ENCODE measurements at regions not wholly inside any gene's neighbourhood (a gene's known extent, or its start where the extent isn't known, plus 50 kb on each side); places are given as distances from the start of the nearest gene placed in this dataset.

DNA sequence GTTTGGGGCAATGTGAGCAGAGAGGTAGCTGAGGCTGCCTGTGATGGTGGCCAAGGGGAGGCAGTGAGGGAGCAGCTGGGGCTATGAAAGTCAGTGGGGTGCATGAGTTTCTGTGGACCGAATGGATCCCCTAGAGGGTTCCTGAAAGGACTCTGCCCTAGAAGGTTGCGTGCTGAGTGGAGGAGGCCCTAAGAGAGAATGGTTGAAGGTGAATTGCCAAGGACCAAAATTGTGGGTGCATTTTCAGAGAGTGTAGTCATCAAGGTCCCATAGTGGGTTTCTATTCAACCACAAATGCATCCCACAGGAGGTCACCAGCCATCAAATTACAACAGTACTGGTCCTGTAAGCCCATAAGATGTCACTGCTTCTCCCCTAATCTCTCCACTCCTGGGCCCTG lies 298.3 kb downstream of the CDK5RAP2 start:
- no peaks in the 10 kb centered on the region for H3K27me3 ChIP-seq
- H3K4me3 ChIP-seq, result no peak overlapping the region
- TF ChIP-seq, protein P1, sequence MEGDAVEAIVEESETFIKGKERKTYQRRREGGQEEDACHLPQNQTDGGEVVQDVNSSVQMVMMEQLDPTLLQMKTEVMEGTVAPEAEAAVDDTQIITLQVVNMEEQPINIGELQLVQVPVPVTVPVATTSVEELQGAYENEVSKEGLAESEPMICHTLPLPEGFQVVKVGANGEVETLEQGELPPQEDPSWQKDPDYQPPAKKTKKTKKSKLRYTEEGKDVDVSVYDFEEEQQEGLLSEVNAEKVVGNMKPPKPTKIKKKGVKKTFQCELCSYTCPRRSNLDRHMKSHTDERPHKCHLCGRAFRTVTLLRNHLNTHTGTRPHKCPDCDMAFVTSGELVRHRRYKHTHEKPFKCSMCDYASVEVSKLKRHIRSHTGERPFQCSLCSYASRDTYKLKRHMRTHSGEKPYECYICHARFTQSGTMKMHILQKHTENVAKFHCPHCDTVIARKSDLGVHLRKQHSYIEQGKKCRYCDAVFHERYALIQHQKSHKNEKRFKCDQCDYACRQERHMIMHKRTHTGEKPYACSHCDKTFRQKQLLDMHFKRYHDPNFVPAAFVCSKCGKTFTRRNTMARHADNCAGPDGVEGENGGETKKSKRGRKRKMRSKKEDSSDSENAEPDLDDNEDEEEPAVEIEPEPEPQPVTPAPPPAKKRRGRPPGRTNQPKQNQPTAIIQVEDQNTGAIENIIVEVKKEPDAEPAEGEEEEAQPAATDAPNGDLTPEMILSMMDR (IDR thresholded peaks at IDR 0.05), result no peak
- TF ChIP-seq EP300 (IDR thresholded peaks at IDR 0.05; ENCODE audit: low read depth), result no peak
- TF ChIP-seq POLR2A (IDR thresholded peaks at IDR 0.05), result no peak
- TF ChIP-seq POLR2AphosphoS5 (IDR thresholded peaks at IDR 0.05), result no peak
- no peaks in the 10 kb centered on the region for H3K4me1 ChIP-seq
- DNase-seq, result no peak
- in situ Hi-C loops (cut with MboI; ENCODE audit: low pct_ligation_motif_present in 1 of 4, low pct_unique_long_range_greater_than_20kb in 1 of 4, low sequenced_read_pairs in 3 of 4) (no loop called here), intact Hi-C loops (cut with DNase I; ENCODE audit: low total_unique reads) (no loop called here)
- WGBS, 2 donors (ENCODE audit: low coverage in 1 of 2), result 80 to 88% methylated on average over 2 of the region's 2 CpGs
- H3K36me3 ChIP-seq, result no peaks in the 10 kb centered on the region
- H3K27ac ChIP-seq, result no peak overlapping the region
- no peaks in the 10 kb centered on the region for H3K9me3 ChIP-seq

DNA sequence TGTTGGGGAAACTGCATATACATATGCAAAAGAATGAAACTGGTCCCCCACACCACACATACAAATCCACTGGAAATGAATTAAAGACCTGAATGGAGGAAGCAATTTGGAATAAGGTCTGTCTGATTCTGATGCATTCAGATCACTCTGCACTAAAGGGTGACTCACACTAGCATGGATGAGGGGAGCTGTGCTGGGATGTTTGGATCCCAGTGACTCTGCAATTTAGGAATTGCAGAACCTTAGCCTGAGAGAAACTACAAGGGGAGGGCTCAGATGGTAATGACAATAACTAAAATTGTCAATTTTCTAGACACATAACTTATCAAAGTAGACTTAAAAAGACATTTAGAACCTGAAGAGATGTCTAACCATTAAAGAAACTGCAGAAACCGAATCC lies 312.0 kb downstream of the CDK5RAP2 start:
- Histone ChIP-seq H3K36me3 (no peaks in the 10 kb centered on the region), H3K9me3 (no peaks in the 10 kb centered on the region), H3K27me3 (no peaks in the 10 kb centered on the region), H3K27ac (no peak overlapping the region), H3K4me3 (no peak overlapping the region), H3K4me1 (no peaks in the 10 kb centered on the region)
- intact Hi-C loops (cut with DNase I; ENCODE audit: low total_unique reads) (no loop called here), in situ Hi-C loops (cut with MboI; ENCODE audit: low pct_ligation_motif_present in 1 of 4, low pct_unique_long_range_greater_than_20kb in 1 of 4, low sequenced_read_pairs in 3 of 4) (no loop called here)
- DNase-seq, result no peak
- TF ChIP-seq, protein P1 (IDR thresholded peaks at IDR 0.05), result no peak
- no peak for TF ChIP-seq EP300 (IDR thresholded peaks at IDR 0.05; ENCODE audit: low read depth)
- no peak for TF ChIP-seq POLR2AphosphoS5 (IDR thresholded peaks at IDR 0.05)
- TF ChIP-seq POLR2A (IDR thresholded peaks at IDR 0.05), result no peak
- 69 to 80% methylated on average over 1 of the region's 1 CpG for WGBS, 2 donors (ENCODE audit: low coverage in 1 of 2)

DNA sequence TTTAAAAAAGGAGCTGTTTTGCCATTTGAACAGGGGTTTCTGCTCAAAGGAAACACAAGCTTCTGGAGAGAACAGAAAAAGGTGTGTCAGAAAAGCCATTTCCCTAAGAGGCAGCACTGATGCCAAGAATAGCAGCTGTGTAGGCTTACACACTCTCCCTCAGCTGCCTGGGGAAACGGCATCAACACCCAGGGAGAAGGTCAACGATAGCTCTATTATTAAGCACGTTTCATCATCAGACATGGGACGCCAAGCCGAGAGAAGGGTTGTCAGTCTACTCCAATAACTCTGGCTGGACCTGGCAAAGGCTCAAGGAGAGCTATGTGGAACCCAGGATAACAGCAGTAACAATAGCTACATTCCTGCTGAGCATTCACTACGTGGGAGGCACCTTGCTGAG lies 314.2 kb downstream of the CDK5RAP2 start:
- DNase-seq, result no peak
- Histone ChIP-seq H3K27ac (no peak overlapping the region), H3K4me3 (no peak overlapping the region), H3K9me3 (no peaks in the 10 kb centered on the region), H3K36me3 (no peaks in the 10 kb centered on the region), H3K4me1 (no peaks in the 10 kb centered on the region), H3K27me3 (no peaks in the 10 kb centered on the region)
- in situ Hi-C loops (cut with MboI; ENCODE audit: low pct_ligation_motif_present in 1 of 4, low pct_unique_long_range_greater_than_20kb in 1 of 4, low sequenced_read_pairs in 3 of 4), result no loop called here
- WGBS, 2 donors (ENCODE audit: low coverage in 1 of 2), result 21 to 60% methylated on average over 4 to 6 of the region's 6 CpGs
- TF ChIP-seq, protein P1 (IDR thresholded peaks at IDR 0.05), result no peak
- TF ChIP-seq POLR2AphosphoS5 (IDR thresholded peaks at IDR 0.05), result no peak
- no peak for TF ChIP-seq POLR2A (IDR thresholded peaks at IDR 0.05)
- no peak for TF ChIP-seq EP300 (IDR thresholded peaks at IDR 0.05; ENCODE audit: low read depth)
- intact Hi-C loops (cut with DNase I; ENCODE audit: low total_unique reads), result no loop called here

DNA sequence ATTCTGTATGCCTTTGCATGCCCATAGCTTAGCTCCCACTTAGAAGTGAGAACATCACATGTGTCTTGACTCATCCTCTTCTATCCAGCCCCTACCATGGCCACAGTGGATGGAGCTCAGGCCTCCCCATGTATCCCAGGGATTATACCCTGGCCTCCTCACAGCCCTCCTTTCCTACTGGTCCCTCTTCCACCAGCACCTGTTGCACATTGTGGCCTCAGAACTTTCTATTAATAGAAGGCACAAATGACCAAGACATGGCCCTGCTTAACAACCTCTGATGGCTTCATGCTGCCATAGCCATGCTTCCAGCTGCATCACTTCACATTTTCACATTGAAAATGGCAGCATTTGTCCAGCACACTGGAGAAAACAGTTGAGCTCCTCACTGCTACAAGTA lies 315.4 kb downstream of the CDK5RAP2 start:
- intact Hi-C loops (cut with DNase I; ENCODE audit: low total_unique reads), result no loop called here
- H3K27ac ChIP-seq, result no peak overlapping the region
- H3K4me3 ChIP-seq, result no peak overlapping the region
- DNase-seq, result no peak
- in situ Hi-C loops (cut with MboI; ENCODE audit: low pct_ligation_motif_present in 1 of 4, low pct_unique_long_range_greater_than_20kb in 1 of 4, low sequenced_read_pairs in 3 of 4), result no loop called here
- no peaks in the 10 kb centered on the region for H3K36me3 ChIP-seq
- no peaks in the 10 kb centered on the region for H3K27me3 ChIP-seq
- H3K4me1 ChIP-seq, result no peaks in the 10 kb centered on the region
- H3K9me3 ChIP-seq, result no peaks in the 10 kb centered on the region
- no peak for TF ChIP-seq EP300 (IDR thresholded peaks at IDR 0.05; ENCODE audit: low read depth)
- TF ChIP-seq, protein P1 (IDR thresholded peaks at IDR 0.05), result no peak
- no peak for TF ChIP-seq POLR2A (IDR thresholded peaks at IDR 0.05)
- TF ChIP-seq POLR2AphosphoS5 (IDR thresholded peaks at IDR 0.05), result no peak
